HepG2 (cell line): ENCODE measurements at regions not wholly inside any gene's neighbourhood (a gene's known extent, or its start where the extent isn't known, plus 50 kb on each side); places are given as distances from the start of the nearest gene placed in this dataset.

Source experiments
- ATAC-seq: fragments of 200-7000 bp; cut with Tn5 transposase; 3 replicates; pipeline ENCODE4 v1.9.1; 2020; ENCODE audit warnings: mild to moderate bottlenecking, moderate library complexity
- BruUV-seq: library from RNA; stranded (reverse); fragments of 400-500 nt; replicated peaks from 2 replicates; lab custom pipeline; 2021; lab: Mats Ljungman, UMichigan
- CTCF ChIA-PET: fragments of 300-600 bp; formaldehyde crosslinking; extraction: SDS; loops from one replicate; lab custom pipeline; 2021; ENCODE audit warnings: low total read pairs, inconsistent platforms, low intra/inter-chr PET ratio; lab: Yijun Ruan, JAX
- POLR2A ChIA-PET: fragments of 350-600 bp; sonication (Branson Sonifier 250); formaldehyde crosslinking; loops from one replicate; lab custom pipeline; 2020; ENCODE audit warnings: antibody characterized with exemption, inconsistent platforms; lab: Yijun Ruan, JAX
- DNase-seq: peaks from one replicate; pipeline ENCODE4 v3.0.0-alpha.2; 2015; ENCODE audit warnings: low spot score
- FAIRE-seq: peaks from 3 replicates; lab custom pipeline; 2011; peaks lifted over from hg19 to GRCh38; lab: Jason Lieb, UNC
- H2AFZ ChIP-seq: one replicate; pipeline ENCODE4 v1.6.1; 2011; ENCODE audit warnings: low read length, inconsistent platforms
- H3K27ac ChIP-seq: fragments of 300-600 bp; 3 replicates; pipeline ENCODE4 v1.8.0; 2011; ENCODE audit warnings: mixed run types, mild to moderate bottlenecking, mixed read lengths, low read length, inconsistent platforms; ENCODE audit not compliant: insufficient read depth; ENCODE audit errors: extremely low read length
- H3K27me3 ChIP-seq, 2 experiments: fragments of 200-600 bp in 1 of 2; 2 replicates in 1 of 2; 3 replicates in 1 of 2; pipeline versions ENCODE4 v1.6.0 to v1.8.0; 2011; ENCODE audit warnings: low read length in 2 of 2, mild to moderate bottlenecking in 2 of 2, moderate library complexity in 2 of 2, inconsistent platforms in 1 of 2; ENCODE audit not compliant: insufficient read depth in 2 of 2, control insufficient read depth in 1 of 2
- H3K36me3 ChIP-seq, 2 experiments: fragments of 200-600 bp in 1 of 2; replicated peaks in 1 of 2; 2 replicates in 1 of 2; 3 replicates in 1 of 2; pipeline versions ENCODE4 v1.5.1 to v1.8.0; 2011; ENCODE audit warnings: low read length in 2 of 2, inconsistent platforms in 1 of 2; ENCODE audit not compliant: insufficient read depth in 2 of 2, control insufficient read depth in 1 of 2
- H3K4me1 ChIP-seq: 2 replicates; pipeline ENCODE4 v1.5.1; 2012; ENCODE audit warnings: low read length, inconsistent platforms; ENCODE audit not compliant: insufficient read depth
- H3K4me2 ChIP-seq: 2 replicates; pipeline ENCODE4 v1.6.0; 2011; ENCODE audit warnings: low read depth, low read length, inconsistent platforms
- H3K4me3 ChIP-seq, 3 experiments: fragments of 200-600 bp in 1 of 3; sonication (generic), shearing (Covaris generic) in 1 of 3; replicated peaks in 1 of 3; 2 replicates each; pipeline ENCODE4 v1.5.1; 2011 to 2016; ENCODE audit warnings: low read length in 3 of 3, inconsistent platforms in 2 of 3, low read depth in 2 of 3, mild to moderate bottlenecking in 2 of 3, control low read depth in 1 of 3, mixed read lengths in 1 of 3; ENCODE audit not compliant: insufficient read depth in 1 of 3
- H3K79me2 ChIP-seq: one replicate; pipeline ENCODE4 v1.6.1; 2011; ENCODE audit warnings: low read length, inconsistent platforms; ENCODE audit not compliant: insufficient read depth
- H3K9ac ChIP-seq: 2 replicates; pipeline ENCODE4 v1.6.0; 2011; ENCODE audit warnings: mild to moderate bottlenecking, low read depth, low read length, inconsistent platforms; ENCODE audit not compliant: insufficient read depth
- H3K9me3 ChIP-seq: 2 replicates; pipeline ENCODE4 v1.5.1; 2012; ENCODE audit warnings: mild to moderate bottlenecking, low read length
- H4K20me1 ChIP-seq: 2 replicates; pipeline ENCODE4 v1.6.0; 2011; ENCODE audit warnings: inconsistent platforms, mild to moderate bottlenecking, low read length, moderate library complexity; ENCODE audit not compliant: insufficient read depth
- JUNB ChIP-seq: sonication (generic); formaldehyde crosslinking; IDR thresholded peaks from 2 replicates; pipeline ENCODE4 v1.8.0; 2022; ENCODE audit warnings: missing genetic modification reagents, mild to moderate bottlenecking, borderline replicate concordance
- MEF2D ChIP-seq: sonication (generic); formaldehyde crosslinking; IDR thresholded peaks from 2 replicates; pipeline ENCODE4 v1.5.1; 2020; ENCODE audit warnings: mild to moderate bottlenecking, missing genetic modification reagents
- MEIS2 ChIP-seq: sonication (generic); formaldehyde crosslinking; IDR thresholded peaks from 2 replicates; pipeline ENCODE4 v1.9.0; 2021; ENCODE audit warnings: mild to moderate bottlenecking, missing genetic modification reagents
- RNF2 ChIP-seq: fragments of 450-650 bp; conservative IDR thresholded peaks from 2 replicates; pipeline ENCODE4 v1.6.1; 2016; ENCODE audit warnings: low read depth
- RORA ChIP-seq: sonication (generic); formaldehyde crosslinking; IDR thresholded peaks from 2 replicates; pipeline ENCODE4 v1.5.0; 2020; ENCODE audit warnings: mild to moderate bottlenecking, missing genetic modification reagents, moderate library complexity
- RXRA ChIP-seq: sonication (generic); formaldehyde crosslinking; IDR thresholded peaks from 2 replicates; pipeline ENCODE4 v1.5.1; 2020; ENCODE audit warnings: missing genetic modification reagents
- SIX1 ChIP-seq: sonication (generic); formaldehyde crosslinking; IDR thresholded peaks from 2 replicates; pipeline ENCODE4 v1.4.0; 2020; ENCODE audit warnings: missing genetic modification reagents, borderline replicate concordance
- SPEN ChIP-seq: sonication (generic); formaldehyde crosslinking; IDR thresholded peaks from 2 replicates; pipeline ENCODE4 v1.5.1; 2020; ENCODE audit warnings: low read depth, mild to moderate bottlenecking, missing genetic modification reagents
- TMF1 ChIP-seq: sonication (generic); formaldehyde crosslinking; IDR thresholded peaks from 2 replicates; pipeline ENCODE4 v1.8.1; 2022; ENCODE audit warnings: low read depth, missing genetic modification reagents
- XBP1 ChIP-seq: sonication (generic); formaldehyde crosslinking; IDR thresholded peaks from 2 replicates; pipeline ENCODE4 v1.5.0; 2020; ENCODE audit warnings: missing genetic modification reagents
- ZBTB20 ChIP-seq: sonication (generic); formaldehyde crosslinking; IDR thresholded peaks from 2 replicates; pipeline ENCODE4 v1.8.1; 2023; ENCODE audit warnings: missing genetic modification reagents, low read depth, mild to moderate bottlenecking, borderline replicate concordance
- ZFYVE20 ChIP-seq: sonication (generic); formaldehyde crosslinking; IDR thresholded peaks from 2 replicates; pipeline ENCODE4 v1.8.0; 2023; ENCODE audit warnings: low read depth, mild to moderate bottlenecking, moderate library complexity, missing genetic modification reagents, borderline replicate concordance
- ZNF124 ChIP-seq: sonication (generic); formaldehyde crosslinking; IDR thresholded peaks from 2 replicates; pipeline ENCODE4 v1.4.0; 2020; ENCODE audit warnings: missing genetic modification reagents
- ZNF354B ChIP-seq: sonication (generic); formaldehyde crosslinking; IDR thresholded peaks from 2 replicates; pipeline ENCODE4 v1.8.0; 2022; ENCODE audit warnings: mild to moderate bottlenecking, missing genetic modification reagents
- ZNF501 ChIP-seq: sonication (generic); formaldehyde crosslinking; IDR thresholded peaks from 2 replicates; pipeline ENCODE4 v1.5.1; 2020; ENCODE audit warnings: mild to moderate bottlenecking, moderate library complexity, missing genetic modification reagents
- WGBS: methylation state at CpG from one replicate; pipeline ENCODE4 v1.1.6; 2017; ENCODE audit warnings: low lambda C conversion rate; 5-methylcytosine and 5-hydroxymethylcytosine counted together
- in situ Hi-C: cut with HindIII; loops from 2 replicates; pipeline ENCODE4 v1.10.0; 2017; ENCODE audit warnings: low pct_unique_long_range_greater_than_20kb; ENCODE audit not compliant: extremely low pct_ligation_motif_present
- intact Hi-C: fragments of 100-400 bp; cut with micrococcal nuclease; formaldehyde crosslinking; loops from one replicate; pipeline ENCODE4 v1.10.0; 2022; ENCODE audit not compliant: unreplicated experiment
- TF ChIP-seq, protein P1 (sequence below): sonication (generic); formaldehyde crosslinking; IDR thresholded peaks from 2 replicates; pipeline ENCODE4 v1.4.0; 2020; ENCODE audit warnings: missing genetic modification reagents, low read depth, mild to moderate bottlenecking, borderline replicate concordance
- TF ChIP-seq, protein P2 (sequence below): IDR thresholded peaks from 2 replicates; pipeline ENCODE4 v1.6.1; 2012; ENCODE audit warnings: low read length, improper control_type of control experiment

DNA sequence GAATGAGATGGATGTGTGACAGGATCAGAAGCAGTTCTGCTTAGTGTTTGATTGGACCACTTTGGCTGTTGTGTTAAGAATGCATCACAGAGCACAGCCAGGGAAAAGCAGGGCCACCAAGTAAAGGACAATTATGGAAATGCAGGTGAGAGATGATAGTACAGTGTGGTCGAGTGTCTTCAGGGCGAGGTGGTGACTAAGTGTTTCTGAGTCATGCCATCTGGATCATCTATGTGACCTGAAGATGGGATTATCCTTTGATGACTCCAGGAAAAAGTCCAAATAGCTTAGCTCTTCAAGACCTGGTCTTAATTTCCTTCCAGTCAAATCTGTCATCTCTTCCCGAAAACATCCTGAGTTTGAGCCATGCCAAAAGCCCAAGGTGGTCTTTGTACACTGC is 523.2 kb upstream of the IGFBP3 start:
- no peak overlapping the region for H3K9ac ChIP-seq
- H3K27ac ChIP-seq, result no peak overlapping the region
- no peak overlapping the region for H3K4me2 ChIP-seq
- TF ChIP-seq XBP1, result no peak
- TF ChIP-seq ZNF124, result no peak
- TF ChIP-seq RNF2, result no peak
- TF ChIP-seq MEF2D (CRISPR knock-in tag), result no peak
- TF ChIP-seq ZNF501 (CRISPR knock-in tag), result no peak
- TF ChIP-seq SPEN (CRISPR knock-in tag), result no peak
- no peak for TF ChIP-seq RXRA (CRISPR knock-in tag)
- TF ChIP-seq, protein P1, sequence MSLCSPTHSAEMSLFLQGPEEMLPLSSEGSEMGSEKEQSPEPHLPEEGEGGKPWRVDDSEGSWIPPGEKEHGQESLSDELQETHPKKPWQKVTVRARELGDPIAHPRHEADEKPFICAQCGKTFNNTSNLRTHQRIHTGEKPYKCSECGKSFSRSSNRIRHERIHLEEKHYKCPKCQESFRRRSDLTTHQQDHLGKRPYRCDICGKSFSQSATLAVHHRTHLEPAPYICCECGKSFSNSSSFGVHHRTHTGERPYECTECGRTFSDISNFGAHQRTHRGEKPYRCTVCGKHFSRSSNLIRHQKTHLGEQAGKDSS (CRISPR knock-in tag), result no peak
- no peak for TF ChIP-seq ZNF354B
- no peak for TF ChIP-seq JUNB
- no peak for TF ChIP-seq ZBTB20 (CRISPR knock-in tag)
- TF ChIP-seq TMF1, result no peak
- TF ChIP-seq, protein P2, sequence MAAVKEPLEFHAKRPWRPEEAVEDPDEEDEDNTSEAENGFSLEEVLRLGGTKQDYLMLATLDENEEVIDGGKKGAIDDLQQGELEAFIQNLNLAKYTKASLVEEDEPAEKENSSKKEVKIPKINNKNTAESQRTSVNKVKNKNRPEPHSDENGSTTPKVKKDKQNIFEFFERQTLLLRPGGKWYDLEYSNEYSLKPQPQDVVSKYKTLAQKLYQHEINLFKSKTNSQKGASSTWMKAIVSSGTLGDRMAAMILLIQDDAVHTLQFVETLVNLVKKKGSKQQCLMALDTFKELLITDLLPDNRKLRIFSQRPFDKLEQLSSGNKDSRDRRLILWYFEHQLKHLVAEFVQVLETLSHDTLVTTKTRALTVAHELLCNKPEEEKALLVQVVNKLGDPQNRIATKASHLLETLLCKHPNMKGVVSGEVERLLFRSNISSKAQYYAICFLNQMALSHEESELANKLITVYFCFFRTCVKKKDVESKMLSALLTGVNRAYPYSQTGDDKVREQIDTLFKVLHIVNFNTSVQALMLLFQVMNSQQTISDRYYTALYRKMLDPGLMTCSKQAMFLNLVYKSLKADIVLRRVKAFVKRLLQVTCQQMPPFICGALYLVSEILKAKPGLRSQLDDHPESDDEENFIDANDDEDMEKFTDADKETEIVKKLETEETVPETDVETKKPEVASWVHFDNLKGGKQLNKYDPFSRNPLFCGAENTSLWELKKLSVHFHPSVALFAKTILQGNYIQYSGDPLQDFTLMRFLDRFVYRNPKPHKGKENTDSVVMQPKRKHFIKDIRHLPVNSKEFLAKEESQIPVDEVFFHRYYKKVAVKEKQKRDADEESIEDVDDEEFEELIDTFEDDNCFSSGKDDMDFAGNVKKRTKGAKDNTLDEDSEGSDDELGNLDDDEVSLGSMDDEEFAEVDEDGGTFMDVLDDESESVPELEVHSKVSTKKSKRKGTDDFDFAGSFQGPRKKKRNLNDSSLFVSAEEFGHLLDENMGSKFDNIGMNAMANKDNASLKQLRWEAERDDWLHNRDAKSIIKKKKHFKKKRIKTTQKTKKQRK, result no peak
- no peak for TF ChIP-seq ZFYVE20 (CRISPR knock-in tag)
- no peak for TF ChIP-seq SIX1 (CRISPR knock-in tag)
- no peak for TF ChIP-seq MEIS2 (CRISPR knock-in tag)
- no peak for TF ChIP-seq RORA (CRISPR knock-in tag)
- BruUV-seq, result no TSS peak
- in situ Hi-C loops, result no loop called here
- H3K9me3 ChIP-seq, result peaks cover 5% of the 10 kb centered on the region; the same call in 1 of the 2 replicates
- POLR2A ChIA-PET, result no interaction called here
- no peaks in the 10 kb centered on the region for H4K20me1 ChIP-seq
- ATAC-seq (no peak), DNase-seq (no peak), FAIRE-seq (no peak)
- CTCF ChIA-PET, result no interaction called here
- H3K79me2 ChIP-seq, result no peaks in the 10 kb centered on the region
- no peak overlapping the region for H3K4me3 ChIP-seq
- H3K27me3 ChIP-seq, result no peaks in the 10 kb centered on the region
- no peaks in the 10 kb centered on the region for H3K36me3 ChIP-seq
- H3K4me1 ChIP-seq, result no peaks in the 10 kb centered on the region
- WGBS, result 0% methylated on average over 3 of the region's 3 CpGs
- intact Hi-C loops, result no loop called here
- no peak overlapping the region for H2AFZ ChIP-seq
